ENCODE measurements at regions not wholly inside any gene's neighbourhood (a gene's known extent, or its start where the extent isn't known, plus 50 kb on each side); places are given as distances from the start of the nearest gene placed in this dataset.

GRCh38 chr3:127419641-127420553 is 132.1 kb upstream of the PRR20G start:
- TF ChIP-seq POLR2A (IDR thresholded peaks at IDR 0.05) (no peak), EP300 (IDR thresholded peaks at IDR 0.05) (no peak)

All from ovary (tissue), 1 donor.